Central memory CD8-positive, alpha-beta T cell (primary cell): ENCODE measurements at regions not wholly inside any gene's neighbourhood (a gene's known extent, or its start where the extent isn't known, plus 50 kb on each side); places are given as distances from the start of the nearest gene placed in this dataset.

ENCODE experiments used
- ATAC-seq: fragments of 150-1000 bp; cut with Tn5 transposase; replicated peaks from 2 replicates; pipeline ENCODE4 v1.10.0; 2022; ENCODE audit warnings: mild to moderate bottlenecking, moderate FRiP score, moderate number of reproducible peaks; ENCODE audit not compliant: poor library complexity, severe bottlenecking; ENCODE audit errors: extremely low read depth
- DNase-seq, 2 donors: peaks; one replicate each; pipeline ENCODE4 v3.0.0; 2021; ENCODE audit warnings: low spot score in 2 of 2
- H3K27ac Mint-ChIP-seq: one replicate; pipeline ENCODE4 v1.8.0; 2022; ENCODE audit warnings: low read depth, mild to moderate bottlenecking, moderate library complexity, mixed read lengths
- H3K27me3 Mint-ChIP-seq: one replicate; pipeline ENCODE4 v1.8.0; 2022; ENCODE audit warnings: mixed read lengths
- H3K36me3 Mint-ChIP-seq: one replicate; pipeline ENCODE4 v1.8.0; 2022; ENCODE audit warnings: mild to moderate bottlenecking, moderate library complexity, mixed read lengths; ENCODE audit not compliant: insufficient read depth
- H3K4me1 Mint-ChIP-seq: one replicate; pipeline ENCODE4 v1.8.0; 2022; ENCODE audit warnings: mixed read lengths
- H3K4me3 Mint-ChIP-seq: one replicate; pipeline ENCODE4 v1.8.0; 2022; ENCODE audit warnings: mild to moderate bottlenecking, moderate library complexity, mixed read lengths
- H3K9me3 Mint-ChIP-seq: one replicate; pipeline ENCODE4 v1.8.0; 2022; ENCODE audit warnings: mixed read lengths

GRCh38 chr1:37305841-37306240 is 168.5 kb upstream of the ZC3H12A start:
- Mint-ChIP-seq H3K4me1 (no peaks in the 10 kb centered on the region), H3K27me3 (peaks cover 46% of the 10 kb centered on the region), H3K36me3 (no peaks in the 10 kb centered on the region), H3K4me3 (no peak overlapping the region), H3K9me3 (no peaks in the 10 kb centered on the region), H3K27ac (no peak overlapping the region)
- ATAC-seq (no peak), DNase-seq (no peak)

GRCh38 chr1:37306461-37306860 is 167.9 kb upstream of the ZC3H12A start:
- Mint-ChIP-seq H3K27ac (no peak overlapping the region), H3K36me3 (no peaks in the 10 kb centered on the region), H3K27me3 (peaks cover 46% of the 10 kb centered on the region), H3K9me3 (no peaks in the 10 kb centered on the region), H3K4me3 (no peak overlapping the region), H3K4me1 (no peaks in the 10 kb centered on the region)
- no peak for DNase-seq
- no peak for ATAC-seq

- Mint-ChIP-seq H3K36me3 (no peaks in the 10 kb centered on the region), H3K4me1 (no peaks in the 10 kb centered on the region), H3K9me3 (no peaks in the 10 kb centered on the region), H3K27me3 (peaks cover 46% of the 10 kb centered on the region), H3K27ac (no peak overlapping the region), H3K4me3 (no peak overlapping the region)
- no peak for ATAC-seq
- no peak for DNase-seq
These were observed 167.5 kb upstream of the ZC3H12A start for GRCh38 chr1:37306871-37307270.

GRCh38 chr1:37308031-37308960 is 166.1 kb upstream of the ZC3H12A start:
- Mint-ChIP-seq H3K27ac (no peak overlapping the region), H3K27me3 (peaks cover 59% of the 10 kb centered on the region), H3K4me3 (no peak overlapping the region), H3K9me3 (no peaks in the 10 kb centered on the region), H3K4me1 (no peaks in the 10 kb centered on the region), H3K36me3 (no peaks in the 10 kb centered on the region)
- ATAC-seq: no peak
- no peak for DNase-seq

- H3K36me3 Mint-ChIP-seq: no peaks in the 10 kb centered on the region
- no peaks in the 10 kb centered on the region for H3K4me1 Mint-ChIP-seq
- no peak overlapping the region for H3K4me3 Mint-ChIP-seq
- no peak overlapping the region for H3K27ac Mint-ChIP-seq
- no peaks in the 10 kb centered on the region for H3K9me3 Mint-ChIP-seq
- no peak for DNase-seq
- ATAC-seq: no peak
- peaks cover 72% of the 10 kb centered on the region for H3K27me3 Mint-ChIP-seq
These were observed 164.8 kb upstream of the ZC3H12A start for GRCh38 chr1:37309574-37309973.

- peaks cover 73% of the 10 kb centered on the region for H3K27me3 Mint-ChIP-seq
- DNase-seq (no peak), ATAC-seq (no peak)
- no peak overlapping the region for H3K4me3 Mint-ChIP-seq
- no peaks in the 10 kb centered on the region for H3K9me3 Mint-ChIP-seq
- H3K4me1 Mint-ChIP-seq: no peaks in the 10 kb centered on the region
- H3K27ac Mint-ChIP-seq: no peak overlapping the region
- H3K36me3 Mint-ChIP-seq: no peaks in the 10 kb centered on the region
These were observed 164.3 kb upstream of the ZC3H12A start for GRCh38 chr1:37310064-37310463.

GRCh38 chr1:37315371-37315846 is 159.0 kb upstream of the ZC3H12A start:
- H3K27ac Mint-ChIP-seq: no peak overlapping the region
- H3K27me3 Mint-ChIP-seq: peaks cover 81% of the 10 kb centered on the region
- no peak for DNase-seq
- no peak overlapping the region for H3K4me3 Mint-ChIP-seq
- H3K9me3 Mint-ChIP-seq: no peaks in the 10 kb centered on the region
- no peak for ATAC-seq
- H3K36me3 Mint-ChIP-seq: no peaks in the 10 kb centered on the region
- no peaks in the 10 kb centered on the region for H3K4me1 Mint-ChIP-seq

- Mint-ChIP-seq H3K27ac (no peak overlapping the region), H3K27me3 (peaks cover 78% of the 10 kb centered on the region), H3K9me3 (no peaks in the 10 kb centered on the region), H3K4me3 (no peak overlapping the region), H3K36me3 (no peaks in the 10 kb centered on the region), H3K4me1 (no peaks in the 10 kb centered on the region)
- no peak for DNase-seq
- ATAC-seq: no peak
These were observed 156.4 kb upstream of the ZC3H12A start for GRCh38 chr1:37317870-37318467.

- H3K27ac Mint-ChIP-seq: no peak overlapping the region
- H3K4me3 Mint-ChIP-seq: no peak overlapping the region
- H3K27me3 Mint-ChIP-seq: peaks cover 76% of the 10 kb centered on the region
- DNase-seq (no peak), ATAC-seq (no peak)
- H3K9me3 Mint-ChIP-seq: no peaks in the 10 kb centered on the region
- H3K4me1 Mint-ChIP-seq: no peaks in the 10 kb centered on the region
- H3K36me3 Mint-ChIP-seq: no peaks in the 10 kb centered on the region
These were observed 155.9 kb upstream of the ZC3H12A start for GRCh38 chr1:37318490-37318889.

- H3K9me3 Mint-ChIP-seq: no peaks in the 10 kb centered on the region
- H3K36me3 Mint-ChIP-seq: no peaks in the 10 kb centered on the region
- no peak overlapping the region for H3K4me3 Mint-ChIP-seq
- DNase-seq: no peak
- no peaks in the 10 kb centered on the region for H3K4me1 Mint-ChIP-seq
- H3K27me3 Mint-ChIP-seq: peaks cover 76% of the 10 kb centered on the region
- H3K27ac Mint-ChIP-seq: no peak overlapping the region
- no peak for ATAC-seq
These were observed 155.1 kb upstream of the ZC3H12A start for GRCh38 chr1:37319284-37319683.

- peaks cover 68% of the 10 kb centered on the region for H3K27me3 Mint-ChIP-seq
- H3K4me1 Mint-ChIP-seq: no peaks in the 10 kb centered on the region
- no peak overlapping the region for H3K27ac Mint-ChIP-seq
- H3K36me3 Mint-ChIP-seq: no peaks in the 10 kb centered on the region
- no peak overlapping the region for H3K4me3 Mint-ChIP-seq
- no peaks in the 10 kb centered on the region for H3K9me3 Mint-ChIP-seq
- ATAC-seq (no peak), DNase-seq (no peak)
These were observed 150.6 kb upstream of the ZC3H12A start for GRCh38 chr1:37323486-37324377.

- peaks cover 55% of the 10 kb centered on the region for H3K27me3 Mint-ChIP-seq
- H3K4me1 Mint-ChIP-seq: no peaks in the 10 kb centered on the region
- H3K4me3 Mint-ChIP-seq: no peak overlapping the region
- H3K36me3 Mint-ChIP-seq: no peaks in the 10 kb centered on the region
- ATAC-seq (no peak), DNase-seq (no peak)
- H3K27ac Mint-ChIP-seq: no peak overlapping the region
- no peaks in the 10 kb centered on the region for H3K9me3 Mint-ChIP-seq
These were observed 149.4 kb upstream of the ZC3H12A start for GRCh38 chr1:37325010-37325409.
